SK-N-MC (cell line): ENCODE measurements at regions not wholly inside any gene's neighbourhood (a gene's known extent, or its start where the extent isn't known, plus 50 kb on each side); places are given as distances from the start of the nearest gene placed in this dataset.
"Not testable (repeated sequence)": the region's sequence is repeated elsewhere in the genome, so short reads cannot be mapped to it uniquely, and the experiment has no call there.

ENCODE experiments used
- DNase-seq: peaks from one replicate; pipeline ENCODE4 v3.0.0-alpha.2; 2011; ENCODE audit warnings: low read depth, low spot score
- H3K27ac ChIP-seq: fragments of 200-600 bp; sonication (generic); 2 replicates; pipeline ENCODE4 v1.5.1; 2016; ENCODE audit warnings: mixed run types
- H3K36me3 ChIP-seq: fragments of 200-600 bp; sonication (generic); 2 replicates; pipeline ENCODE4 v1.6.1; 2017; ENCODE audit warnings: antibody characterized with exemption, low read length, mixed read lengths; ENCODE audit not compliant: insufficient read depth
- H3K4me3 ChIP-seq: fragments of 200-600 bp; sonication (generic); 2 replicates; pipeline ENCODE4 v1.5.1; 2016
- H3K9ac ChIP-seq: fragments of 200-600 bp; sonication (generic); 2 replicates; pipeline ENCODE4 v1.8.0; 2017; ENCODE audit warnings: mixed run types, mixed read lengths; ENCODE audit not compliant: insufficient read length
- H3K9me3 ChIP-seq: fragments of 200-600 bp; sonication (generic); 2 replicates; pipeline ENCODE4 v1.6.1; 2017; ENCODE audit warnings: low read depth, mild to moderate bottlenecking, antibody characterized with exemption, low read length, moderate library complexity, mixed read lengths
- EZH2 ChIP-seq: fragments of 200-600 bp; sonication (generic); IDR thresholded peaks from one replicate; pipeline ENCODE4 v1.6.1; 2017; ENCODE audit warnings: antibody characterized with exemption
- FOXP2 ChIP-seq: optimal IDR thresholded peaks from 2 replicates; pipeline ENCODE3; 2011; ENCODE audit warnings: mild to moderate bottlenecking, moderate library complexity; ENCODE audit not compliant: insufficient read depth; ENCODE audit errors: extremely low read length, control extremely low read depth
- POLR2AphosphoS5 ChIP-seq: IDR thresholded peaks from 2 replicates; pipeline ENCODE4 v1.6.1; 2012; ENCODE audit warnings: mild to moderate bottlenecking, low read depth, low read length, borderline replicate concordance

- Histone ChIP-seq H3K9ac (no peak overlapping the region), H3K36me3 (no peaks in the 10 kb centered on the region), H3K9me3 (no peaks in the 10 kb centered on the region), H3K27ac (no peak overlapping the region), H3K4me3 (no peak overlapping the region)
- TF ChIP-seq POLR2AphosphoS5 (no peak), FOXP2 (no peak), EZH2 (no peak)
- no peak for DNase-seq
Observed at GRCh38 chr4:154030746-154031145, 241.9 kb upstream of the SFRP2 start.

- Histone ChIP-seq H3K9ac (no peak overlapping the region), H3K4me3 (no peak overlapping the region), H3K9me3 (no peaks in the 10 kb centered on the region), H3K36me3 (no peaks in the 10 kb centered on the region), H3K27ac (no peak overlapping the region)
- DNase-seq = no peak
- no peak for TF ChIP-seq EZH2
- TF ChIP-seq FOXP2 = no peak
- TF ChIP-seq POLR2AphosphoS5 = no peak
Observed at GRCh38 chr4:154030152-154030551, 241.3 kb upstream of the SFRP2 start.

- H3K9me3 ChIP-seq = no peaks in the 10 kb centered on the region
- no peaks in the 10 kb centered on the region for H3K36me3 ChIP-seq
- H3K27ac ChIP-seq = no peak overlapping the region
- no peak for TF ChIP-seq POLR2AphosphoS5
- no peak for TF ChIP-seq FOXP2
- no peak for TF ChIP-seq EZH2
- no peak overlapping the region for H3K4me3 ChIP-seq
- DNase-seq = no peak
- H3K9ac ChIP-seq = no peak overlapping the region
Observed at GRCh38 chr4:154029171-154029570, 240.3 kb upstream of the SFRP2 start.

GRCh38 chr4:154025110-154025509 is 236.2 kb upstream of the SFRP2 start:
- Histone ChIP-seq H3K36me3 (no peaks in the 10 kb centered on the region), H3K9ac (no peak overlapping the region), H3K27ac (no peak overlapping the region), H3K4me3 (no peak overlapping the region), H3K9me3 (no peaks in the 10 kb centered on the region)
- DNase-seq = no peak
- TF ChIP-seq POLR2AphosphoS5 (no peak), EZH2 (no peak), FOXP2 (no peak)

- no peak for DNase-seq
- no peak for TF ChIP-seq POLR2AphosphoS5
- no peak for TF ChIP-seq EZH2
- TF ChIP-seq FOXP2 = no peak
- no peak overlapping the region for H3K4me3 ChIP-seq
Observed at GRCh38 chr4:154024097-154024694, 235.3 kb upstream of the SFRP2 start.

DNA sequence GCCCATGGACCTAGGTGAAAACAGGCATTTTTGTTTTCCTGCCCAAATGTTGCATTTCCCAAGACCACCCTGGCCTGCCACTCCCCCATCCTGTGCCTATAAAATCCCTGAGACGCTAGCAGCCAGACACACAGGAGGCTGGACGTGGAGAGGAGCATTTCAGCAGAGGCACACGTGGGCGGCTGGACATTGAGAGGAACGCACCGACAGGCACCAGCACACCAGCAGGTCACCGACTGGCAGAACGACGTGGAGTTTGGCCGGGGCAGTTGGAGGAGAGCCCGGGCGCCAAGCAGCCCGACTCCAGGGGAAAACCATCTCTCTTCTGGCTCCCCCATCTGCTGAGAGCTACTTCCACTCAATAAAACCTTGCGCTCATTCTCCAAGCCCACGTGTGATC is 234.8 kb upstream of the SFRP2 start:
- not testable (repeated sequence) for H3K9me3 ChIP-seq, DNase-seq, H3K36me3 ChIP-seq, H3K27ac ChIP-seq, H3K4me3 ChIP-seq, H3K9ac ChIP-seq

More at GRCh38 chr4:154024097-154024694, 235.3 kb upstream of the SFRP2 start:
- no peaks in the 10 kb centered on the region for H3K36me3 ChIP-seq
- no peaks in the 10 kb centered on the region for H3K9me3 ChIP-seq
- H3K27ac ChIP-seq = no peak overlapping the region
- no peak overlapping the region for H3K9ac ChIP-seq

DNA sequence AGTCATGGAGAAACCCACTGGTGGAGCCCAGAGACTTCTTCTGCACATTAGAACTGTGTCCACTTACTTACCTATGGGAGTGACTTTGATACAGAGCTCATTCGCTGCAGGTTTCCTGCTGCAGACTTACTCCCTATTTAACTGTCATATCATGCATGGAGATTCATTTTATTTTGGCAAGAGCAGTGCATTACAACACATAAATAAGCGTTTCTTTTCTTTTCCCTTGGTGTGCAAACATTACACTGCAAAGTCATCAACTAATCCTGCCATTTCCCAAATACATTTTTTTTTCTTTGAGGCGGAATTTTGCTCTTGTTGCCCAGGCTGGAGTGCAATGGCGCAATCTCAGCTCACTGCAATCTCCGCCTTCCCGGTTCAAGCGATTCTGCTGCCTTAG is 230.9 kb upstream of the SFRP2 start:
- Histone ChIP-seq H3K36me3 (no peaks in the 10 kb centered on the region), H3K9me3 (no peaks in the 10 kb centered on the region), H3K4me3 (no peak overlapping the region), H3K27ac (no peak overlapping the region), H3K9ac (no peak overlapping the region)
- TF ChIP-seq EZH2 (no peak), POLR2AphosphoS5 (no peak), FOXP2 (no peak)
- no peak for DNase-seq

- TF ChIP-seq EZH2 (no peak), POLR2AphosphoS5 (no peak), FOXP2 (no peak)
- no peaks in the 10 kb centered on the region for H3K9me3 ChIP-seq
- H3K9ac ChIP-seq = no peak overlapping the region
- no peak for DNase-seq
- no peak overlapping the region for H3K27ac ChIP-seq
- H3K36me3 ChIP-seq = no peaks in the 10 kb centered on the region
- H3K4me3 ChIP-seq = no peak overlapping the region
Observed at GRCh38 chr4:154018659-154019058, 229.8 kb upstream of the SFRP2 start.

- Histone ChIP-seq H3K9me3 (no peaks in the 10 kb centered on the region), H3K4me3 (no peak overlapping the region), H3K36me3 (no peaks in the 10 kb centered on the region), H3K27ac (no peak overlapping the region), H3K9ac (no peak overlapping the region)
- TF ChIP-seq FOXP2 (no peak), EZH2 (no peak), POLR2AphosphoS5 (no peak)
- no peak for DNase-seq
Observed at GRCh38 chr4:154015578-154015977, 226.7 kb upstream of the SFRP2 start.
